GM19455 (cell line): ENCODE measurements at regions not wholly inside any gene's neighbourhood (a gene's known extent, or its start where the extent isn't known, plus 50 kb on each side); places are given as distances from the start of the nearest gene placed in this dataset.
"Not testable (repeated sequence)": the region's sequence is repeated elsewhere in the genome, so short reads cannot be mapped to it uniquely, and the experiment has no call there.

Experiments
- ATAC-seq: cut with Tn5 transposase; IDR thresholded peaks from one replicate; pipeline ENCODE4 v1.9.1; 2021; ENCODE audit not compliant: unreplicated experiment

DNA sequence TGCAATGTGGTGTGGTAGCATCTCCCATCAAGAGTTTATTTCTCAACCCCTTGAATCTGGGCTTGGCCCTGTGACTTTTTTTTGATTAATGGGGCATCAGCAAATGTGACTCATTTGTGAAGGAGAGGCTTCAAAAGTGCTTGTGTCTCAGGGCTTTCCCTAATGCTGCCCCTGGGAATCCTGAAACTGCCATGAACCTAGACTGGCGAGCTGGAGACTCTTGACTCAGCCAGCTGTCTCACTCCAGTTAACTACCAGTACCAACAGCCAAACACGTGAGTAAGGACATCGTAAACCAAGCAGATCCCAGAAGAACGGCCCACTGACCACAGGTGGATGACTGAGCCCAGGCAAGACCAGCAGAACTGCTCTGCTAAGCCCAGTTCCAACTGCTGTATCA, 72.8 kb upstream of the ADTRP start:
- no peak for ATAC-seq

DNA sequence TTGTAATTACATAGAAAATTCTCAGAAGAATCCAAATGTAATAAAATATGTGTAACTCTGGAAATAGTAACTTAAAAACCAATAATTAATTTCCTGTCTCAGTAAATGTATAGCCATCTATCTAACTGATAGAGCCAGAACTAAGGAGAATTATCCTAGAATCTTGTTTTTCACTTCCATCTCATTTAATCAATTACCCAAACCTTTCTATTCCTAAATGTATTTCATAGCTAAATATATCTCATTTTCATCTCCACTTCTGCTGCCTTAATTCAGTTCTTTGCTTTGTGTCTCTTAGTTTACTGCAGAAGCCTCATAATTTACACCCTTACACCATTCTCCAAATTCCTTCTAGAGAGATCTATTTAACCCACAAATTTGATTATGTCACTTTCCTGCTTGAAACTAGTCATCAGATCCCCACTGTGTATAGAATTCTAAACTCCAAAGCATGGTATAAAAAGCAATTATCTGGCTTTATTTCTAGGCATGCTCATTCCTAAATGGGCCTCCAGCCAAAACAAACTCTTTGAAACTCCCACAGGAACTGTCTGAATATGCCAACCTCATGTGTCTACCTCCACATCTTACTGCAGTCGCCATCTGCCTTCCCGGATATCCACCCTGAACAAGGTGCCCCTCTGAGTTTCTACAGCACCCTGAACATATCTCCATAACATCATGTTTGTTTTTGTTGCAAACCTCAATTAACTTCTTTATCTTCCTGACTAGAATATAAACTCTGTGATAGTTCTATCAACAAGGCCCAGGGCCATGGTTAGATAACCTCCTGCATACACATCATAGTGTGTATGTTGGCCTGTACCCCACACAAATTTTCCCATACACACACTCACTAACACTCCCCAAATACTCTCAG, 70.5 kb upstream of the ADTRP start:
- ATAC-seq: no peak

- ATAC-seq: no peak
Measured at GRCh38 chr6:11848346-11848651, 69.7 kb upstream of the ADTRP start.

DNA sequence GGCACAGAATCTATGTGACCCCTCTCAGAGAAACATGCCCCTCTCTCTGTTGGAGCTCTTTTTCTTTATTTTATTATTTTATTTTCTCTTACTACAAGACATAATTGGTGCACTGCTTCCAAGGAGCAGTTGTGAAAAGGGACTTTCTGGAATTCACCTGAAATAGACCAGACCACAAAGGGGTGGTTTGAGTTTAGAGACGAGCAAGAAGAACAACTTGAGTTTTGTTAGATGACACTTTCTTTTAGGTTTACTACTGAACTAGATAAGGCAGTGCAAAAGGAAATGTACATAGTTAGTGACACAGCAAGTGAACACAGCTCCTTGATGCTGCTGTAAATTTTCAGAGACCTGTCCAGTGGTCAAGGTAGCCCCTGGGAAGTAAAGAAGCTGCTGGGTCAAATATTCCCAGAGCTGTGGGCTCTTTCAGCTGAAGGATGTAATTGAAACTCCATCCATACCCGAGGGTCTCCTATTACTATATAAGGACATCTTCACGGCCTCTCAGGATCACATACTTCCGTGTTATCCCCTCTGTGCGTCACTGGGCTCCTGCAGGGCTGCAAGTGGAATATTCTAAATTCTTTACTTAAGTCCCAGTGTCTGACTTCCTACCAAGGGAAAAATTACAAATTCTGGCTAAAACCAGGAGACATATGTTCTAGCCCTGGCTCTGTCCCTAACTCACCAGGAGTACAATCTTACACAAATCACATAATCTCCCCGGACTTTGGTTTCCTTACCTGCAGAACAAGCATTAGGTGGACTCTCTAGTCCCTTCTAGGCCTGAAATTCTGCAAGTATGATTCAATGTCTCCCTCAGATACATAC, 69.1 kb upstream of the ADTRP start:
- no peak for ATAC-seq

GRCh38 chr6:11847068-11847467, 68.5 kb upstream of the ADTRP start:
- not testable (repeated sequence) for ATAC-seq

DNA sequence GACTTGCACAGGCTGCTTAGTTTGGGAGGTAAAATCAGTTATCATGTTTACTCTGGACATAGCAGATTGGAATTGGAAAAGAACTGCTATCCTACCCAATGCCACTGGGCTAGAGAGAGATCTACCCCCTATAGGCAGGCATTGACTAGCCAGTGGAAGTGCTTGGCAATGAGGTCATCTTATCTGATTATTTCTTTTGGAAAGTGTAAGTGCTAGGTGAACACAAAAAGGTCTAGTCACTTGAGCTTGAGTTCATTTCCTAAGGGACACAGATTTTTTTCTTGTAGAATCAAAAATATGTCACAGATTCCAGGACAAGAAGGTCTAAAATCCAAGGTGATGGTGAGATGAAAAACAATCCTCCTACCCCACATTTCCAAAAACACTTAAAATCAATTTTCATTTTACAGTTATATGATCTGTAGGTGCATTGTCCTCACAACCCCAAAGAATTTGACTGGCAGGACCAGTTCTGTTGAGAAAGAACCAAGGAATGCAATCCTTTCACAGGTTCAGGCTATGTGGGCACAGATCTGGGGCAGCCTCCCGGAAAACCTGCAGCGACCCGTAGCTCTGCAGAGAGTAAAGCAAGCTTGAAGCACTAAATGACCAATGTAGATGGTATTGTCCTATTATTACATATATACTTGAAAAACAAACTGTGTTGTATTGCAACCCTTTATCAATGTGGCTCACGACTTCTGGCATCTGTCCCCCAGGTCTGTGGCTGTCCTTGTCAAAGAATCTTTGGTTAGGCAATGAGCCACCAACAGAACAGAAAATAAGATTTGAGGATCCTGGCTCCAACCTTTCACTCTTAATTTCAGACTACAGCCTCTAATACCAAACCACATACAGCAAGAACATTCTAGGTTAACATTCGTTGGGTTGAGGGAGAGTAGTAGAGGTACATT, 67.3 kb upstream of the ADTRP start:
- no peak for ATAC-seq

- not testable (repeated sequence) for ATAC-seq
Measured at GRCh38 chr6:11842795-11843194, 64.2 kb upstream of the ADTRP start.

- no peak for ATAC-seq
Measured at GRCh38 chr6:11835065-11835464, 56.5 kb upstream of the ADTRP start.

DNA sequence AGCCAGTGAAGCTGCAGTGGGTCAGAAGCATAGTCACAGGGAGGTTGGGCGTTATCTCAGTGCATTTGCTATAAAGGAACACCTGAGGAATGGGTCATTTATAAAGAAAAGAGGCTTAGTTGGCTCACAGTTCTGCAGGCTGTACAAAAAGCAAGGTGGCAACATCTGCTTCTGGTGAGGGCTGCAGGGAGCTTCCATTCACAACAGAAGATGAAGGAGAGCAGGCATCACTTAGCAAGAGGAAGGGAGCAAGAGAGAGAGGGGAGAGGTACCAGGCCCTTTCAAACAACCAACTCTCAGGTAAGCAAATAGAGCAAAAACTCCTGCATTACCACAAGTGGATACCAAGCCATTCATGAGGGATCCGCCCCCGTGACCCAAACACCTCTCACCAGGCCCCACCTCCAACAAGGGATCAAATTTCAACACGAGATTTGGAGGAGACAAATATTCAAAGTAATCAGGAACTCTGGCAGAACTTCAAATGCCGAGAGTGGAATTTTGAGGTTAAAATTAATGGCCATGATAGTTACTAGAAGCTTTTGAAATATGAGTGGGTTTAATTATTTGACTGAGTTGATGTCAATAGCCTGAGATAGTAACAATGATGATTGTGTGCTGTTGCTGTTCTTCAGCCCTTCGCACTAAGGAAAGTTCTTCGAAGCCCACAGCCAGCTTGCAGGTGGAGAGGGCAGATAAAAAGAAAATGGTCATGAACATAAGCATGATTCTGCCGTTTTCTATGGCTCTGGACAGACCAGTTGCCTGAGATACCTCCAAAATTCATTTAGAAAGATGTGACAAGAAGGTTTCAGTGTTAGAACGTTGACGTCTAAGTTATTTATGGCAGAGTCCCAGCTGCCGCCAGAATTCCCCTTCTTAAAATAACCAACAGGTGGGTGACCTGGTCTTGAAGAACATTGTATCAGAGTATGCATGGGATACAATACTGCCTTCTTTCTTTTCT, 55.3 kb upstream of the ADTRP start:
- peak; percentile 84 for ATAC-seq

DNA sequence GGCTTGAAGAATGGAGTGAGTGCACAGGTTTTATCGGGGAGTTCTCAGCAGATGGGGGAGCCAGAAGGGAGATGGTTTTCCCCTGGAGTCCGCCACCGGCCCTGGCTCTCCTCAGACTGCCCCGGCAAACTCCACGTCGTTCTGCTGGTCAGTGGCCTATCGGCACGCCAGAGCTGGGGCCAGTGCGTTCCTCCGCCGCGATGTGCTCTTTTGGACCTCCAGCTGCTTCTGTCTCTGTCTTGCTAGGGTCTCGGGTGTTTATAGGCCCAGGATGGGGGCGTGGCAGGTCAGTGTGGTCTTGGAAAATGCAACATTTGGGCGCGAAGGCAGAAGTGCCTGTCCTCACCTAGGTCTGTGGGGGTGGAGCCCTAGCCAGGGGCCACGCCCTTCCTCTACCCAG, 53.0 kb upstream of the ADTRP start:
- ATAC-seq: no peak

DNA sequence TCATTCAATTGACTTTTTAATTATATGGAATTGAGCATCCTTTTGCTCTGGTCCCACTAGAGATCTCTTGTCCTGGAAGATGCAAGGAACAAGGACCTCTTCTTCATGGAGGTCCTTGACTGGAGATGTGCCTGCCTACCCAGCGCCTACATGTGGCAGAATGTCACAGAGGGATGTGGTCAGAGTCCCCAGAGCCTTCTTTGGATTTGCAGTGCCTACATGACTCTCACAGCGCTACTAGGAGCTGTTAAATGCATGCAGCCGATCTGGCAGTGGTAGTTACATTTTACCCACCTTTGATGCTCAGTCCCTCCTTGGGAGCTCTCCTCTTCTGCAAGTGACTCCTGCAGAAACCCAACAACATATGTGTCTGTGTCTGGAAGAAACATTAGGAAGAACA, 51.9 kb upstream of the ADTRP start:
- no peak for ATAC-seq

DNA sequence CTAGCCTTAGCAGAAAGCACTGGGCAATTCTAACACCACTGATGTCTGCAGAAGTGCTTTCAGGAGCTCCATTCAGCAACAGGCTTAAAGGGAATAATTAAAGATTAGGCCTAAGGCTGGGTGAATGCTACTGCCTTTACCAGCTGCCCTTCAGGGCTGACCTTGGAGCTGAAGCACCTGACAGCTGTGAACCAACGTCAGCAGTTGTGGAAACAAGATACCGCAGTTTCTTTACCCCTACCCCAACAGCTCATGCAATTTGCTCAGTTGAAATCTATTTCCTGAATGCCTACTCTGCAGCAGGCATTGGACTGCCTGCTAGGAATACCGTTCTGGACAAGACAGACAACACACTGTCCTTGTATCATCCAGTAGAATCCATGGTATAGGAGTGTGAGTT, 51.5 kb upstream of the ADTRP start:
- no peak for ATAC-seq

GRCh38 chr6:11828262-11828870, 49.8 kb upstream of the ADTRP start:
- no peak for ATAC-seq
